Activated gamma-delta T cell treated with Interleukin-2 at 50 U/mL for 16 hours (primary cell): ENCODE measurements at regions not wholly inside any gene's neighbourhood (a gene's known extent, or its start where the extent isn't known, plus 50 kb on each side); places are given as distances from the start of the nearest gene placed in this dataset.
"Not testable (repeated sequence)": the region's sequence is repeated elsewhere in the genome, so short reads cannot be mapped to it uniquely, and the experiment has no call there.

Experiments
- DNase-seq: peaks from one replicate; pipeline ENCODE4 v3.0.0-alpha.2; 2020

- no peak for DNase-seq
Observed at GRCh38 chr15:24848050-24848449, 106.7 kb upstream of the SNRPN start.

- no peak for DNase-seq
Observed at GRCh38 chr15:24856397-24857390, 98.1 kb upstream of the SNRPN start.

GRCh38 chr15:24857763-24858162, 97.0 kb upstream of the SNRPN start:
- no peak for DNase-seq

- DNase-seq: not testable (repeated sequence)
Observed at GRCh38 chr15:24858183-24858582, 96.6 kb upstream of the SNRPN start.

GRCh38 chr15:24858737-24859601, 95.8 kb upstream of the SNRPN start:
- DNase-seq: no peak

- DNase-seq: no peak
Observed at GRCh38 chr15:24861014-24861690, 93.6 kb upstream of the SNRPN start.

GRCh38 chr15:24862726-24863521, 91.9 kb upstream of the SNRPN start:
- DNase-seq: no peak

- DNase-seq: no peak
Observed at GRCh38 chr15:24865303-24865702, 89.5 kb upstream of the SNRPN start.

GRCh38 chr15:24877174-24877573, 77.6 kb upstream of the SNRPN start:
- DNase-seq: no peak

GRCh38 chr15:24878153-24878552, 76.6 kb upstream of the SNRPN start:
- no peak for DNase-seq

- DNase-seq: no peak
Observed at GRCh38 chr15:24879492-24879891, 75.3 kb upstream of the SNRPN start.

GRCh38 chr15:24880663-24881062, 74.1 kb upstream of the SNRPN start:
- DNase-seq: no peak

GRCh38 chr15:24886538-24886937, 68.2 kb upstream of the SNRPN start:
- DNase-seq: no peak

GRCh38 chr15:24898715-24899272, 56.0 kb upstream of the SNRPN start:
- no peak for DNase-seq

GRCh38 chr15:24899367-24899766, 55.4 kb upstream of the SNRPN start:
- DNase-seq: no peak

- DNase-seq: no peak
Observed at GRCh38 chr15:24899795-24900194, 55.0 kb upstream of the SNRPN start.

GRCh38 chr15:24901409-24901808, 53.4 kb upstream of the SNRPN start:
- DNase-seq: no peak
